ENCODE measurements at regions not wholly inside any gene's neighbourhood (a gene's known extent, or its start where the extent isn't known, plus 50 kb on each side); places are given as distances from the start of the nearest gene placed in this dataset.

DNA sequence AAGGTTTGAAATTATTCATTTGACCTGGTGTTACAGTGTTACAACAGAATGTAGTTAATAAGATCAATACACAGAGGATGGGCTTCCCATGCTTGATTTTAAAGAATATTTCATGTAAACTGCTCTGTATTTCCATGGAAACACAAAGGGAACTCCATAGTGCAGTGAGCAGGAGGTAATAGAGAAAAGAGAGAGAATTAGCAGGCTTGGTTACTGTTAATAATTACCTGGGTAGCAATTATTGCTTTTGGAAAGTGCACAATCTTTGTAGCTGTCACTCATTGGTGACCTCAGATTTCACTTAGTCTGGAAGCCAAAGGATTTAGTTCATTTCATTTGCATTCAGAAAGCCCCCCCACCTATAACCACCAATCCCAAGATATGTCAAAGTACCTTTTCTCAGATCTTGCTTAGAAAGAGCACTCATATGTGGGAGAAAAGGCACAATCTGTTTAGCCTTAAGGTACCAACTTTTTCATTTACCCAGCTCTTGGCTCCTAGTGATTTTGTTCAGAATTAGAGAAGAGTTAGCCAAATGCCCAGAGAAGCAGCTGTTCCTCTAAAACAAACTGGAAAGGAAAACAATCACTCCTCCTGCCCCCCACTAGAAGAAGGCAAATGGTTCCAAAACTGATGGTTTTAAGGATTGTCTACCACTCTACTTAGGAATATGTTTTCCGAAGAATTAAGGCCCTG is 234.5 kb upstream of the SLC24A2 start:
- no peak for TF ChIP-seq SALL2 (tag by site-specific recombination; IDR thresholded peaks at IDR 0.05; ENCODE audit: borderline replicate concordance)
- TF ChIP-seq, protein P1, sequence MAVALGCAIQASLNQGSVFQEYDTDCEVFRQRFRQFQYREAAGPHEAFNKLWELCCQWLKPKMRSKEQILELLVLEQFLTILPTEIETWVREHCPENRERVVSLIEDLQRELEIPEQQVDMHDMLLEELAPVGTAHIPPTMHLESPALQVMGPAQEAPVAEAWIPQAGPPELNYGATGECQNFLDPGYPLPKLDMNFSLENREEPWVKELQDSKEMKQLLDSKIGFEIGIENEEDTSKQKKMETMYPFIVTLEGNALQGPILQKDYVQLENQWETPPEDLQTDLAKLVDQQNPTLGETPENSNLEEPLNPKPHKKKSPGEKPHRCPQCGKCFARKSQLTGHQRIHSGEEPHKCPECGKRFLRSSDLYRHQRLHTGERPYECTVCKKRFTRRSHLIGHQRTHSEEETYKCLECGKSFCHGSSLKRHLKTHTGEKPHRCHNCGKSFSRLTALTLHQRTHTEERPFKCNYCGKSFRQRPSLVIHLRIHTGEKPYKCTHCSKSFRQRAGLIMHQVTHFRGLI (tag by site-specific recombination; IDR thresholded peaks at IDR 0.05): no peak
- TF ChIP-seq ZNF830 (tag by site-specific recombination; IDR thresholded peaks at IDR 0.05; ENCODE audit: low read depth): no peak
- TF ChIP-seq, protein P2, sequence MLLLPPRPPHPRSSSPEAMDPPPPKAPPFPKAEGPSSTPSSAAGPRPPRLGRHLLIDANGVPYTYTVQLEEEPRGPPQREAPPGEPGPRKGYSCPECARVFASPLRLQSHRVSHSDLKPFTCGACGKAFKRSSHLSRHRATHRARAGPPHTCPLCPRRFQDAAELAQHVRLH (tag by site-specific recombination; IDR thresholded peaks at IDR 0.05): no peak

Measured in HEK293 (cell line).